Kidney epithelial cell (primary cell): ENCODE measurements at regions not wholly inside any gene's neighbourhood (a gene's known extent, or its start where the extent isn't known, plus 50 kb on each side); places are given as distances from the start of the nearest gene placed in this dataset.

ENCODE experiments used
- DNase-seq: peaks from one replicate; pipeline ENCODE4 v3.0.0-alpha.2; 2010; ENCODE audit warnings: low read depth
- H3K27me3 ChIP-seq: 2 replicates; pipeline ENCODE4 v1.6.0; 2011; ENCODE audit warnings: low read length; ENCODE audit not compliant: control insufficient read depth, insufficient read depth
- H3K36me3 ChIP-seq: 2 replicates; pipeline ENCODE4 v1.5.1; 2011; ENCODE audit warnings: low read length; ENCODE audit not compliant: control insufficient read depth, insufficient read depth
- H3K4me3 ChIP-seq: 2 replicates; pipeline ENCODE4 v1.5.1; 2011; ENCODE audit warnings: low read depth, mild to moderate bottlenecking, control low read depth, low read length
- TF ChIP-seq, protein P1 (sequence below): IDR thresholded peaks from 2 replicates; pipeline ENCODE4 v1.5.1; 2011; ENCODE audit warnings: mild to moderate bottlenecking, moderate library complexity, low read length, control low read depth, inconsistent platforms; ENCODE audit not compliant: insufficient read depth, poor library complexity, severe bottlenecking

GRCh38 chr13:85377783-85378182 is 421.4 kb downstream of the SLITRK6 start:
- Histone ChIP-seq H3K4me3 (no peak overlapping the region), H3K27me3 (no peaks in the 10 kb centered on the region), H3K36me3 (no peaks in the 10 kb centered on the region)
- TF ChIP-seq, protein P1, sequence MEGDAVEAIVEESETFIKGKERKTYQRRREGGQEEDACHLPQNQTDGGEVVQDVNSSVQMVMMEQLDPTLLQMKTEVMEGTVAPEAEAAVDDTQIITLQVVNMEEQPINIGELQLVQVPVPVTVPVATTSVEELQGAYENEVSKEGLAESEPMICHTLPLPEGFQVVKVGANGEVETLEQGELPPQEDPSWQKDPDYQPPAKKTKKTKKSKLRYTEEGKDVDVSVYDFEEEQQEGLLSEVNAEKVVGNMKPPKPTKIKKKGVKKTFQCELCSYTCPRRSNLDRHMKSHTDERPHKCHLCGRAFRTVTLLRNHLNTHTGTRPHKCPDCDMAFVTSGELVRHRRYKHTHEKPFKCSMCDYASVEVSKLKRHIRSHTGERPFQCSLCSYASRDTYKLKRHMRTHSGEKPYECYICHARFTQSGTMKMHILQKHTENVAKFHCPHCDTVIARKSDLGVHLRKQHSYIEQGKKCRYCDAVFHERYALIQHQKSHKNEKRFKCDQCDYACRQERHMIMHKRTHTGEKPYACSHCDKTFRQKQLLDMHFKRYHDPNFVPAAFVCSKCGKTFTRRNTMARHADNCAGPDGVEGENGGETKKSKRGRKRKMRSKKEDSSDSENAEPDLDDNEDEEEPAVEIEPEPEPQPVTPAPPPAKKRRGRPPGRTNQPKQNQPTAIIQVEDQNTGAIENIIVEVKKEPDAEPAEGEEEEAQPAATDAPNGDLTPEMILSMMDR, result no peak
- no peak for DNase-seq

GRCh38 chr13:85373322-85373721 is 425.9 kb downstream of the SLITRK6 start:
- H3K4me3 ChIP-seq, result no peak overlapping the region
- no peak for DNase-seq
- H3K27me3 ChIP-seq, result no peaks in the 10 kb centered on the region
- H3K36me3 ChIP-seq, result no peaks in the 10 kb centered on the region
- TF ChIP-seq, protein P1, result no peak

DNA sequence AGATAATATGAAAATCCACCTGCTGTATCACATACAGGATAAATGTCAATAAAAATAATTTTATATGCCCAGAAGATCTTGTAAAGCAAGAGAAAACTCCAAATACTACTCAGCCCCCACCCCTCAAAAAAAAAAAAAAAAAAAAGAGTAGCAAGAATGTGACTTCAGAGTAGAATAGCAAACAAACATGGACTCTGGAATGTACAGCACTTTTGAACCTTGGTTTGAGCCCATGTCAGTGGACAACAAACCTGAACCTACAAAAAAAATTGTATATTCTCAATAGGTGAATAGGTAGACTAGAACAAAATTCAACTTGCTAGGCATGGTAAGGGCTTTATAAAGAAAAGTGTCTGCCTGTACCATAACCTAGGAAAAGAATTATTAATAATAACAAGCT is 428.0 kb downstream of the SLITRK6 start:
- DNase-seq, result no peak
- TF ChIP-seq, protein P1, result no peak
- no peaks in the 10 kb centered on the region for H3K27me3 ChIP-seq
- H3K36me3 ChIP-seq, result no peaks in the 10 kb centered on the region
- H3K4me3 ChIP-seq, result no peak overlapping the region

GRCh38 chr13:85368686-85369085 is 430.5 kb downstream of the SLITRK6 start:
- no peak for DNase-seq
- H3K27me3 ChIP-seq, result no peaks in the 10 kb centered on the region
- TF ChIP-seq, protein P1, result no peak
- H3K4me3 ChIP-seq, result no peak overlapping the region
- H3K36me3 ChIP-seq, result no peaks in the 10 kb centered on the region

GRCh38 chr13:85367887-85368286 is 431.3 kb downstream of the SLITRK6 start:
- Histone ChIP-seq H3K4me3 (no peak overlapping the region), H3K36me3 (no peaks in the 10 kb centered on the region), H3K27me3 (no peaks in the 10 kb centered on the region)
- no peak for DNase-seq
- TF ChIP-seq, protein P1, result no peak

- Histone ChIP-seq H3K27me3 (no peaks in the 10 kb centered on the region), H3K4me3 (no peak overlapping the region), H3K36me3 (no peaks in the 10 kb centered on the region)
- DNase-seq, result no peak
- TF ChIP-seq, protein P1, result no peak
Measured at GRCh38 chr13:85366759-85367417, 432.3 kb downstream of the SLITRK6 start.
